GM21576 (cell line): ENCODE measurements at regions not wholly inside any gene's neighbourhood (a gene's known extent, or its start where the extent isn't known, plus 50 kb on each side); places are given as distances from the start of the nearest gene placed in this dataset.

Source experiments
- ATAC-seq: cut with Tn5 transposase; IDR thresholded peaks from one replicate; pipeline ENCODE4 v1.9.1; 2021; ENCODE audit warnings: mild to moderate bottlenecking, moderate library complexity; ENCODE audit not compliant: unreplicated experiment

GRCh38 chr7:20932785-20933527 is 146.3 kb upstream of the SP8 start:
- no peak for ATAC-seq

- no peak for ATAC-seq
These were observed 158.8 kb upstream of the SP8 start for GRCh38 chr7:20945451-20945850.

GRCh38 chr7:20952916-20953315 is 166.2 kb upstream of the SP8 start:
- ATAC-seq: no peak

- no peak for ATAC-seq
These were observed 168.3 kb upstream of the SP8 start for GRCh38 chr7:20954711-20955619.

GRCh38 chr7:20958572-20958971 is 171.9 kb upstream of the SP8 start:
- ATAC-seq: no peak

GRCh38 chr7:20959281-20959680 is 172.6 kb upstream of the SP8 start:
- ATAC-seq: no peak

- ATAC-seq: no peak
These were observed 177.0 kb upstream of the SP8 start for GRCh38 chr7:20963556-20964280.

GRCh38 chr7:20964281-20964918 is 177.7 kb upstream of the SP8 start:
- no peak for ATAC-seq

GRCh38 chr7:20971219-20971618 is 184.5 kb upstream of the SP8 start:
- ATAC-seq: no peak

GRCh38 chr7:20980232-20980631 is 193.5 kb upstream of the SP8 start:
- no peak for ATAC-seq

GRCh38 chr7:20980668-20981264 is 194.1 kb upstream of the SP8 start:
- ATAC-seq: no peak

- no peak for ATAC-seq
These were observed 201.7 kb upstream of the SP8 start for GRCh38 chr7:20988340-20988739.

GRCh38 chr7:20991544-20991943 is 204.9 kb upstream of the SP8 start:
- ATAC-seq: no peak

GRCh38 chr7:20993693-20994092 is 207.0 kb upstream of the SP8 start:
- no peak for ATAC-seq

- ATAC-seq: no peak
These were observed 211.6 kb upstream of the SP8 start for GRCh38 chr7:20998309-20998708.

GRCh38 chr7:21011153-21011552 is 224.5 kb upstream of the SP8 start:
- ATAC-seq: no peak

GRCh38 chr7:21013765-21014539 is 227.3 kb upstream of the SP8 start:
- no peak for ATAC-seq

GRCh38 chr7:21020667-21021066 is 234.0 kb upstream of the SP8 start:
- ATAC-seq: no peak

GRCh38 chr7:21023841-21024484 is 237.3 kb upstream of the SP8 start:
- ATAC-seq: peak; percentile 56
